ENCODE measurements at regions not wholly inside any gene's neighbourhood (a gene's known extent, or its start where the extent isn't known, plus 50 kb on each side); places are given as distances from the start of the nearest gene placed in this dataset.

- DNase-seq (ENCODE audit: extremely low read depth in 1 of 2, low read depth in 1 of 2), result no peak
These were observed 365.3 kb downstream of the MTRR start for GRCh38 chr5:8234179-8234770.

GRCh38 chr5:8238080-8238479 lies 369.1 kb downstream of the MTRR start:
- no peak for DNase-seq (ENCODE audit: extremely low read depth in 1 of 2, low read depth in 1 of 2)

- no peak for DNase-seq (ENCODE audit: extremely low read depth in 1 of 2, low read depth in 1 of 2)
These were observed 370.2 kb downstream of the MTRR start for GRCh38 chr5:8239198-8239597.

GRCh38 chr5:8239646-8240045 lies 370.7 kb downstream of the MTRR start:
- DNase-seq (ENCODE audit: extremely low read depth in 1 of 2, low read depth in 1 of 2), result no peak

GRCh38 chr5:8241076-8241475 lies 372.1 kb downstream of the MTRR start:
- DNase-seq (ENCODE audit: extremely low read depth in 1 of 2, low read depth in 1 of 2), result no peak

- DNase-seq (ENCODE audit: extremely low read depth in 1 of 2, low read depth in 1 of 2), result no peak
These were observed 372.6 kb downstream of the MTRR start for GRCh38 chr5:8241558-8241957.

- no peak for DNase-seq (ENCODE audit: extremely low read depth in 1 of 2, low read depth in 1 of 2)
These were observed 378.3 kb downstream of the MTRR start for GRCh38 chr5:8247049-8247899.

GRCh38 chr5:8253376-8253775 lies 384.4 kb downstream of the MTRR start:
- DNase-seq (ENCODE audit: extremely low read depth in 1 of 2, low read depth in 1 of 2), result no peak

GRCh38 chr5:8254674-8255073 lies 385.7 kb downstream of the MTRR start:
- no peak for DNase-seq (ENCODE audit: extremely low read depth in 1 of 2, low read depth in 1 of 2)

GRCh38 chr5:8258801-8259200 lies 389.9 kb downstream of the MTRR start:
- no peak for DNase-seq (ENCODE audit: extremely low read depth in 1 of 2, low read depth in 1 of 2)

- DNase-seq (ENCODE audit: extremely low read depth in 1 of 2, low read depth in 1 of 2), result no peak
These were observed 401.3 kb downstream of the MTRR start for GRCh38 chr5:8270246-8270645.

GRCh38 chr5:8280711-8281363 lies 411.9 kb downstream of the MTRR start:
- DNase-seq (ENCODE audit: extremely low read depth in 1 of 2, low read depth in 1 of 2), result no peak

- no peak for DNase-seq (ENCODE audit: extremely low read depth in 1 of 2, low read depth in 1 of 2)
These were observed 419.4 kb downstream of the MTRR start for GRCh38 chr5:8288334-8288733.

GRCh38 chr5:8288897-8289516 lies 420.1 kb downstream of the MTRR start:
- DNase-seq (ENCODE audit: extremely low read depth in 1 of 2, low read depth in 1 of 2), result no peak

GRCh38 chr5:8289779-8290178 lies 420.8 kb downstream of the MTRR start:
- no peak for DNase-seq (ENCODE audit: extremely low read depth in 1 of 2, low read depth in 1 of 2)

GRCh38 chr5:8290721-8291120 lies 421.8 kb downstream of the MTRR start:
- no peak for DNase-seq (ENCODE audit: extremely low read depth in 1 of 2, low read depth in 1 of 2)

GRCh38 chr5:8291641-8292040 lies 422.7 kb downstream of the MTRR start:
- no peak for DNase-seq (ENCODE audit: extremely low read depth in 1 of 2, low read depth in 1 of 2)

- DNase-seq (ENCODE audit: extremely low read depth in 1 of 2, low read depth in 1 of 2), result no peak
These were observed 426.2 kb downstream of the MTRR start for GRCh38 chr5:8295141-8295540.

GRCh38 chr5:8299716-8300115 lies 430.8 kb downstream of the MTRR start:
- DNase-seq (ENCODE audit: extremely low read depth in 1 of 2, low read depth in 1 of 2), result no peak

- no peak for DNase-seq (ENCODE audit: extremely low read depth in 1 of 2, low read depth in 1 of 2)
These were observed 435.4 kb downstream of the MTRR start for GRCh38 chr5:8304341-8304740.

- DNase-seq (ENCODE audit: extremely low read depth in 1 of 2, low read depth in 1 of 2), result no peak
These were observed 437.4 kb downstream of the MTRR start for GRCh38 chr5:8306288-8306896.

All from stimulated activated CD8-positive, alpha-beta memory T cell treated with anti-CD3 and anti-CD28 coated beads, Interleukin-7, amount 100 ng/mL, for 48 hours (primary cell).